DMS153 treated with DMSO at 0.1 percent for 48 hours (cell line): ENCODE measurements at regions not wholly inside any gene's neighbourhood (a gene's known extent, or its start where the extent isn't known, plus 50 kb on each side); places are given as distances from the start of the nearest gene placed in this dataset.

ENCODE experiments used
- DNase-seq: peaks from one replicate; lab custom pipeline; 2025; ENCODE audit not compliant: unreplicated experiment; lab: John Stamatoyannopoulos, UW

- no peak for DNase-seq
Observed at GRCh38 chr5:44661851-44662250, 146.9 kb upstream of the MRPS30 start.

- DNase-seq: no peak
Observed at GRCh38 chr5:44660251-44660650, 148.5 kb upstream of the MRPS30 start.

- DNase-seq: no peak
Observed at GRCh38 chr5:44659334-44659733, 149.4 kb upstream of the MRPS30 start.

GRCh38 chr5:44652674-44653073, 156.1 kb upstream of the MRPS30 start:
- DNase-seq: no peak

GRCh38 chr5:44646016-44646415, 162.7 kb upstream of the MRPS30 start:
- DNase-seq: no peak

- no peak for DNase-seq
Observed at GRCh38 chr5:44645502-44645901, 163.2 kb upstream of the MRPS30 start.

- no peak for DNase-seq
Observed at GRCh38 chr5:44644628-44645027, 164.1 kb upstream of the MRPS30 start.

GRCh38 chr5:44641820-44642219, 166.9 kb upstream of the MRPS30 start:
- DNase-seq: no peak

- no peak for DNase-seq
Observed at GRCh38 chr5:44640945-44641456, 167.7 kb upstream of the MRPS30 start.

- no peak for DNase-seq
Observed at GRCh38 chr5:44637916-44638869, 170.6 kb upstream of the MRPS30 start.

GRCh38 chr5:44632344-44632743, 176.4 kb upstream of the MRPS30 start:
- DNase-seq: no peak

GRCh38 chr5:44626846-44627245, 181.9 kb upstream of the MRPS30 start:
- no peak for DNase-seq

GRCh38 chr5:44622331-44622730, 186.4 kb upstream of the MRPS30 start:
- DNase-seq: no peak

- DNase-seq: no peak
Observed at GRCh38 chr5:44619875-44620610, 188.7 kb upstream of the MRPS30 start.

GRCh38 chr5:44614845-44615244, 193.9 kb upstream of the MRPS30 start:
- no peak for DNase-seq

GRCh38 chr5:44613936-44614335, 194.8 kb upstream of the MRPS30 start:
- no peak for DNase-seq

GRCh38 chr5:44605926-44606325, 202.8 kb upstream of the MRPS30 start:
- no peak for DNase-seq

GRCh38 chr5:44603496-44604272, 205.1 kb upstream of the MRPS30 start:
- DNase-seq: no peak

- DNase-seq: no peak
Observed at GRCh38 chr5:44574678-44575077, 185.5 kb upstream of the FGF10 start.

- no peak for DNase-seq
Observed at GRCh38 chr5:44568519-44568918, 179.3 kb upstream of the FGF10 start.

GRCh38 chr5:44565902-44566301, 176.7 kb upstream of the FGF10 start:
- no peak for DNase-seq
